Astrocyte (in vitro differentiated cells and primary cell): ENCODE measurements at regions not wholly inside any gene's neighbourhood (a gene's known extent, or its start where the extent isn't known, plus 50 kb on each side); places are given as distances from the start of the nearest gene placed in this dataset.

Experiments used
- DNase-seq: peaks from one replicate; pipeline ENCODE4 v3.0.0-alpha.2; 2010; ENCODE audit warnings: low read depth
- FAIRE-seq: peaks from 2 replicates; lab custom pipeline; 2011; peaks lifted over from hg19 to GRCh38; lab: Jason Lieb, UNC
- H2AFZ ChIP-seq: 2 replicates; pipeline ENCODE4 v1.6.0; 2012; ENCODE audit warnings: low read depth, low read length, inconsistent platforms
- H3K27ac ChIP-seq: 2 replicates; pipeline ENCODE4 v1.5.1; 2011; ENCODE audit warnings: low read depth, low read length, inconsistent platforms
- H3K27me3 ChIP-seq: 2 replicates; pipeline ENCODE4 v1.6.0; 2011; ENCODE audit warnings: low read length, inconsistent platforms; ENCODE audit not compliant: insufficient read depth
- H3K36me3 ChIP-seq: 2 replicates; pipeline ENCODE4 v1.5.1; 2011; ENCODE audit warnings: low read length, inconsistent platforms; ENCODE audit not compliant: insufficient read depth
- H3K4me1 ChIP-seq: 2 replicates; pipeline ENCODE4 v1.5.1; 2011; ENCODE audit warnings: low read length, inconsistent platforms; ENCODE audit not compliant: insufficient read depth
- H3K4me2 ChIP-seq: 2 replicates; pipeline ENCODE4 v1.6.0; 2012; ENCODE audit warnings: low read length, inconsistent platforms
- H3K4me3 ChIP-seq: 2 replicates; pipeline ENCODE4 v1.5.1; 2011; ENCODE audit warnings: low read depth, mild to moderate bottlenecking, low read length, inconsistent platforms; ENCODE audit not compliant: insufficient read depth
- H3K79me2 ChIP-seq: 2 replicates; pipeline ENCODE4 v1.6.0; 2012; ENCODE audit warnings: mild to moderate bottlenecking, low read length, inconsistent platforms; ENCODE audit not compliant: insufficient read depth
- H3K9ac ChIP-seq: 2 replicates; pipeline ENCODE4 v1.6.0; 2012; ENCODE audit warnings: mild to moderate bottlenecking, low read length, inconsistent platforms
- H3K9me3 ChIP-seq: 2 replicates; pipeline ENCODE4 v1.5.1; 2012; ENCODE audit warnings: low read depth, mild to moderate bottlenecking, low read length, inconsistent platforms; ENCODE audit not compliant: insufficient read depth
- H4K20me1 ChIP-seq: 2 replicates; pipeline ENCODE4 v1.6.0; 2012; ENCODE audit warnings: low read length, inconsistent platforms; ENCODE audit not compliant: insufficient read depth
- H3K27ac Mint-ChIP-seq: one replicate; pipeline ENCODE4 v1.8.0; 2021; ENCODE audit warnings: mild to moderate bottlenecking, mixed read lengths; ENCODE audit not compliant: unreplicated experiment
- H3K27me3 Mint-ChIP-seq: one replicate; pipeline ENCODE4 v1.8.0; 2021; ENCODE audit warnings: low read depth, mixed read lengths; ENCODE audit not compliant: unreplicated experiment
- H3K36me3 Mint-ChIP-seq: one replicate; pipeline ENCODE4 v1.8.0; 2021; ENCODE audit warnings: low read depth, mixed read lengths; ENCODE audit not compliant: unreplicated experiment
- H3K4me1 Mint-ChIP-seq: one replicate; pipeline ENCODE4 v1.8.0; 2021; ENCODE audit warnings: low read depth, mixed read lengths; ENCODE audit not compliant: unreplicated experiment
- H3K4me3 Mint-ChIP-seq: one replicate; pipeline ENCODE4 v1.8.0; 2021; ENCODE audit warnings: mild to moderate bottlenecking, moderate library complexity, mixed read lengths; ENCODE audit not compliant: unreplicated experiment
- H3K9me3 Mint-ChIP-seq: one replicate; pipeline ENCODE4 v1.8.0; 2021; ENCODE audit warnings: mild to moderate bottlenecking, mixed read lengths; ENCODE audit not compliant: unreplicated experiment
- EZH2 ChIP-seq: IDR thresholded peaks from 2 replicates; pipeline ENCODE4 v1.6.1; 2012; ENCODE audit warnings: mild to moderate bottlenecking, low read length, inconsistent platforms; ENCODE audit not compliant: insufficient read depth
- TF ChIP-seq, protein P1 (sequence below): IDR thresholded peaks from 2 replicates; pipeline ENCODE4 v1.5.1; 2011; ENCODE audit warnings: low read depth, mild to moderate bottlenecking, inconsistent platforms, low read length, moderate library complexity; ENCODE audit not compliant: insufficient read depth

DNA sequence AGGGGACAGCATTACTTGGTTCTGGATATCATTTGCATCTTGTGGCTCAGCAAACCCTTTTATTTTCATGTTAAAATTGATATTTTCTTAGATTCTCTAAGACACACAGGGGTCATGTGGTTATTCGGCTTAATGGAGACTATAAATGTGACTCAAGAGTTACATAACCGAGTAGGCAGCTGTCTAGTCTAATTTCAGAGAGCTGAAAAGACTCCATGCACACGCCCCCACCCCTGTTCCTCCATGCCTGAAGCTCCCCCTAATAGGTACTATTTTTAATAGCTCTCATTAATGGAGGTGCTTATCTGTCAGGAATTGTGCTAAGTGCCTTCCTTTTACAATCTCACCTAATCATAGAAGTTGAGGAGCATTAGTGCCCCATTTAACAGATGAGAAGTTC lies 189.2 kb upstream of the ARHGAP20 start:
- Histone ChIP-seq H3K27ac (no peak overlapping the region), H3K4me1 (peaks cover 13% of the 10 kb centered on the region), H3K36me3 (no peaks in the 10 kb centered on the region), H3K27me3 (peaks cover 5% of the 10 kb centered on the region), H2AFZ (no peak overlapping the region), H4K20me1 (no peaks in the 10 kb centered on the region), H3K9ac (no peak overlapping the region), H3K79me2 (no peaks in the 10 kb centered on the region), H3K9me3 (no peaks in the 10 kb centered on the region), H3K4me2 (no peak overlapping the region), H3K4me3 (no peak overlapping the region)
- FAIRE-seq: no peak
- no peak for TF ChIP-seq EZH2
- TF ChIP-seq, protein P1, sequence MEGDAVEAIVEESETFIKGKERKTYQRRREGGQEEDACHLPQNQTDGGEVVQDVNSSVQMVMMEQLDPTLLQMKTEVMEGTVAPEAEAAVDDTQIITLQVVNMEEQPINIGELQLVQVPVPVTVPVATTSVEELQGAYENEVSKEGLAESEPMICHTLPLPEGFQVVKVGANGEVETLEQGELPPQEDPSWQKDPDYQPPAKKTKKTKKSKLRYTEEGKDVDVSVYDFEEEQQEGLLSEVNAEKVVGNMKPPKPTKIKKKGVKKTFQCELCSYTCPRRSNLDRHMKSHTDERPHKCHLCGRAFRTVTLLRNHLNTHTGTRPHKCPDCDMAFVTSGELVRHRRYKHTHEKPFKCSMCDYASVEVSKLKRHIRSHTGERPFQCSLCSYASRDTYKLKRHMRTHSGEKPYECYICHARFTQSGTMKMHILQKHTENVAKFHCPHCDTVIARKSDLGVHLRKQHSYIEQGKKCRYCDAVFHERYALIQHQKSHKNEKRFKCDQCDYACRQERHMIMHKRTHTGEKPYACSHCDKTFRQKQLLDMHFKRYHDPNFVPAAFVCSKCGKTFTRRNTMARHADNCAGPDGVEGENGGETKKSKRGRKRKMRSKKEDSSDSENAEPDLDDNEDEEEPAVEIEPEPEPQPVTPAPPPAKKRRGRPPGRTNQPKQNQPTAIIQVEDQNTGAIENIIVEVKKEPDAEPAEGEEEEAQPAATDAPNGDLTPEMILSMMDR: no peak
- Mint-ChIP-seq H3K9me3 (no peaks in the 10 kb centered on the region), H3K27ac (no peak overlapping the region), H3K4me3 (no peak overlapping the region), H3K36me3 (no peaks in the 10 kb centered on the region), H3K27me3 (no peaks in the 10 kb centered on the region), H3K4me1 (peaks cover 12% of the 10 kb centered on the region)
- DNase-seq: no peak

DNA sequence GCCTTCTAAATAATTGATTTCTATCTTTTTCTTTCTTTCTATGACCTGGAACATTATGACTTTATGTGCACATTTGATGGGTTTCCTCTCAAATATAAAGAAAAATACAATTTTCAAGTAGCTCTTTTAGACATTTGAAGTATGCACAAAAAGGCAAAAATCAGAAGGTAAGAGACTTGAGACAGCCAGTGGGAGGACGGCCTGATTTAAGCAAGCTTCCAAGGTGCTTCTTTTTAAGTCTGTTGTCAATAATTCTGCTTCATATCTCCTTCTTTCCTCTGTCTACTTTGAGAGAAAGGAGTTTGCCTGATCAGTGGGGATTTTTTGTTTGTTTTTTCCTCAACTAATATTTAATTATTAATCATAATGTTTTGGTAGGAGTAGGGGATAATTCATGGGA lies 188.2 kb upstream of the ARHGAP20 start:
- Histone ChIP-seq H3K27ac (no peak overlapping the region), H3K36me3 (no peaks in the 10 kb centered on the region), H3K9me3 (no peaks in the 10 kb centered on the region), H3K27me3 (no peaks in the 10 kb centered on the region), H3K79me2 (no peaks in the 10 kb centered on the region), H3K9ac (no peak overlapping the region), H3K4me2 (no peak overlapping the region), H3K4me3 (no peak overlapping the region), H3K4me1 (peaks cover 20% of the 10 kb centered on the region), H4K20me1 (no peaks in the 10 kb centered on the region), H2AFZ (no peak overlapping the region)
- no peak for DNase-seq
- Mint-ChIP-seq H3K27me3 (no peaks in the 10 kb centered on the region), H3K4me1 (peaks cover 21% of the 10 kb centered on the region), H3K9me3 (no peaks in the 10 kb centered on the region), H3K27ac (no peak overlapping the region), H3K36me3 (no peaks in the 10 kb centered on the region), H3K4me3 (no peak overlapping the region)
- no peak for FAIRE-seq
- TF ChIP-seq, protein P1: no peak
- TF ChIP-seq EZH2: no peak

DNA sequence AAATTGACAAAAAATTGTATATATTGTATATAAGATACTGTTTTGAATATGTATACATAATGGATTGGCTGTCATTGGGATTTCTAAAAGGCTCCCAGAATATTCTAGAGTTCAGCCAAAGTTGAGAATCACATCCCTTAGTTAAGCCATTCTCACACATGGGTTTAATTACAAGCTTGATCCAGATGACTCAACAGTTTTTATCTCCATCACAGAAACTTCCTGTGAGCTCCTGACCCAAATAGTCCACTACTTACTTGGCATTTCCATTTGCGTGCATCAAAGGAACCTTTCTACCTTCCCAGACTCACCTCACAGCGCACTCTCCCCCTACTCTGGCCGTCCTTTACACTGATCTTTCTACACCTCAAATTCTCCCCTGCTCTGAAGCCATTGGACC lies 184.8 kb upstream of the ARHGAP20 start:
- FAIRE-seq: peak; percentile 26
- peaks cover 4% of the 10 kb centered on the region for H3K27me3 Mint-ChIP-seq

More for the DNA sequence above, 184.8 kb upstream of the ARHGAP20 start:
- no peak overlapping the region for H3K27ac ChIP-seq
- Mint-ChIP-seq H3K27ac (no peak overlapping the region), H3K4me1 (peaks cover 25% of the 10 kb centered on the region), H3K9me3 (no peaks in the 10 kb centered on the region), H3K4me3 (no peak overlapping the region), H3K36me3 (no peaks in the 10 kb centered on the region)
- no peak overlapping the region for H3K9ac ChIP-seq
- no peak overlapping the region for H3K4me3 ChIP-seq
- H3K4me1 ChIP-seq: peaks cover 16% of the 10 kb centered on the region
- H3K9me3 ChIP-seq: no peaks in the 10 kb centered on the region
- H3K27me3 ChIP-seq: no peaks in the 10 kb centered on the region
- H4K20me1 ChIP-seq: no peaks in the 10 kb centered on the region
- no peaks in the 10 kb centered on the region for H3K36me3 ChIP-seq
- TF ChIP-seq EZH2: no peak
- TF ChIP-seq, protein P1: no peak
- peak; percentile 92 for DNase-seq
- no peaks in the 10 kb centered on the region for H3K79me2 ChIP-seq
- no peak overlapping the region for H2AFZ ChIP-seq
- H3K4me2 ChIP-seq: peak overlapping the region; percentile 44
